Activated CD8-positive, alpha-beta memory T cell treated with anti-CD3 and anti-CD28 coated beads for 24 hours (primary cell): ENCODE measurements at regions not wholly inside any gene's neighbourhood (a gene's known extent, or its start where the extent isn't known, plus 50 kb on each side); places are given as distances from the start of the nearest gene placed in this dataset.

Experiments
- DNase-seq: peaks from one replicate; pipeline ENCODE4 v3.0.0-alpha.2; 2020

DNA sequence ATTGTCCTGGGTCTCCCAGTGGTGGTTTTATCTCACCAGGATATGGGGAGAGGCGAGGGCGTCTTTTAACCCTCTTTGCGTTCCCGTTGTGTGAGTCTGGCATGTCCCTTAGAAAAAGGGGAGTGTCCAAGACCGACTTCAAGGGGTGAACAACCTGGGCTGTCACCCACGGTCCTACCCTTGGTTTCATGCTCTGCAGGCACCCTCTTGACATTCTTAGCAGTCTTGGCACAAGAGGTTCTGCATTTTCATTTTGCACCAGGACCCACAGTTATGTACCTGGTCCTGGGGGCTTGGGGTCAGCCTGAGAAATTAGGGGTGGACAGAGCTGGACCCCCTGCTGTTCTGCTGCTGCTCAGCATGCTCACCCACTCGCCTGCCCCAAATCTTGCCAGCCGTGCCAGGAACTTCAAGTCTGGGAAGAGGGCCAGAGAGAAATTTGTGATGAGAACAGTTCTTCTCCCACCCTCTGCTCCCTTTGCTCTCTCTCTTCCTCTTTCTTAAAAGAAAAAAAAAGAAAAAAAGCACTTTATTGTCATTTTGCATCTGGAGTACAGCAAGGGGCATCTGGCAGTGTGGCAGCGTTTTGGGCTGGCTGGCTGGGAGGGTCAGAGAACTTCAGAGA is 471.2 kb downstream of the MIAT start:
- no peak for DNase-seq

DNA sequence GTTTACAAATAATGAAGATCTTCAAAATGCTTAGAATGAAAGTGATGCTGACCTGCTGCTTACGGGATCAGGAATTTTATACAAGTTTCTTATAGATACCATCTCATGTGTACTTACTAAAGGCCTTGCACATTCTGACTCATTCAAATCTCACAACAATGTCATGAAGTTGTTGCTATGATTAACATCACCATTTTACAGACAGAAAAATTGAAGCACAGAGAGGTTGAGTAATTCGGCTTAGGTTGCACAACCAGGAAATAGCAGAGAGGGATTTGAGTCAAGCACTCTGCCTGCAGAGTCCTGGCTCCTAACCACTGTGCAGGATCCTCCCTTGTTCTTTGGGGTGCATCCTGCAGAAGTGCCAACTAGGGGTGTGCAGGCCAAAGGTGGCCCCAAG is 471.9 kb downstream of the MIAT start:
- no peak for DNase-seq

DNA sequence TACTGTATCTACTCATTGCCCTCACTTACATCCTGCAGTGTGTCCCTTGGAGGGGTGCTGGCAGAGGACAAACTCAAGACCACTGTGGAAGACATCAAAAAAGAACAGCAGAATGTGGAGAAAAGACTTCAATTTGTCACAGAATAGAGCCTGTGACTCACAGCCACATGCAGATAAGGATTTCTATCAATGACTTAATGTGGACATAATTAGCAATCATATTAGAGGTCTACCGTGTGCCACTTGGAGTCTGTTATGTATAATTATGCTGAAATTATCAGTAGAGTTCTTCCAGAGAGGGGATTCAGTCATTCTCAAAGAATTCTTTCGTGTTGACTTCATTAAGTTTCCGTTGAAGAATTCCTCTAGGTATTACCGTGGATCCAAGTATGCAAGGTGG is 473.5 kb downstream of the MIAT start:
- no peak for DNase-seq

DNA sequence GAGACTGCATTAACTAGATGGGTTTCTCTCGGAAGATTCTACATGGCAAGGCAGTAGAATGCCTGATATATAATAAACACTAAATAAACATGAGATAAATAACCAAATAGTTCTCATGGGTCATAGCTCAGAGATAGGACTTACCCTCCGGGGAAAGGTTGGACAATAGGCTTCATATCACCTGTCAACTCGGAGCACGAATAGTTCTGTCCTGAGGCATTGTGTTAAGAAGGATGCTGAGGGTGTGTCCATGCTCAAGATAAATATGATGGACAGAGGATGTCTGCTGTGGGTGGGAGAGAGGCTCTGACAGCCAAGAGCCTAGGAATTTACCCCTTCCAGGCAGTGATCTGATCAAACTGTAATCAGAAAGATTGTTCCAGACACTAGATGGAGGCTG is 474.0 kb downstream of the MIAT start:
- DNase-seq: no peak

DNA sequence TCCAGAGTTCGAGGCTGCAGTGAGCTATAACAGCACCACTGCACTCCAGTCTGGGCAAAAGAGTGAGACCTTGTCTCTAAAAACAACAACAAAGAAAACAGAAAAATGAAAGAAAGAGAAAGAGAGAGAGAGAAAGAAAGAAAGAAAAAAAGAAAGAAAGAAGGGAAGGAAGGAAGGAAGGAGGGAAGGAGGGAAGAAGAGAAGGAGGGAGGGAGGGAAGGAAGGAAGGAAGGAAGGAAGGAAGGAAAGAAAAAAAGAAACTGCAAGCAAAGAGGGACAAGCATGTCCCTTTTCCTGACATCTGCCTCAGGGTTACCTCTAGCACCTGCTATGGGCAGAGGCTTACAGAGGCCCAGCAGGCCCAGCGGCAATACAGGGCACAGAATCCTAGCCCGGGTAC is 475.0 kb downstream of the MIAT start:
- DNase-seq: no peak

DNA sequence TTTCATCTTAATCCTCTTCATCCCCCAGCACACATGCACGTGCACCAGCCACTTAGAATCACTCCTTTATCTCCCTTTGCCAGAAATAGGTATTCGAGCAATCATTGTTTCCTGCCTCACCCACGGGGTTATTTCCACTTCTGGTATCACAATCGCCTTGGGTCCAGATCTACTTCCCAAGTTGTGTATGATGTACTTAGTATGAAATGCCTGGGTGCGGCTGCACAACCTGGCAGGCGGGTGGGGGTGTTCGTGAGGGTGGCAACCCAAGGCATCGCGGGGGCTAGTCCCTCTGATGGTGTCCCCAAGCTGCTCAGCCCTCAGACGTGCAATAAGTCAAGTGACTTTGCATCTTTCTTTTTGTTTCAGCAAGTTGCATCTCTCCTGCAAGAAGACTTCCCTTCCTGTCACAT is 475.6 kb downstream of the MIAT start:
- no peak for DNase-seq

DNA sequence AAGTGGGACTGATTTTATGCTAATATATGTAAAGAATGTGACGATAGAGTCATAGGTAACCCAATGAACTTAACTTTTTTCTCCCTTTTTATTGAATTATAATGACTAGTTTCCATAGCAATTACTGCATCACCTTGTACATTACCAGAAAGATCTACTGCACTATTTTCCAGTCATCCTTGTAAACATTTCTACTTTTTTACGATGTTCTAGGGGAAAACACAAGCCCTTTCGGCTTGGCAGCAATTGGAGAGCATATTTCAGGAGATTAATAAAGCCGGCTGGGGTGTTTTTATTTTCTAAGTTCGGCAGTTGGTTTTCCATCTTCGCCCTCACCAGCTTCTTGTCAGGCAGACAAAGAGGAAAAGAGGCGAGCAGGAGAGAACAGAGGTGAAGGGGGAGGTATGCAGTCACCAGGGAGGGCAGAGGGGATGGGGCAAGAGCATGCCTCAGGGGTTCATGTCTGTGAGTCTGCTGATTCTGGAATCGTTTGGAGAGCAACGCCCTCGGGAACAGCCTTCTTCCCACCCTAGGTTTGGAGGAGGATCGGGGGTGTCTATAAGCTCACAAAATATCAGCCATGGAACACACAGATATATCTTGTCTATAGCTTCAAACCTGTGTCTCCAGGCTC is 476.4 kb downstream of the MIAT start:
- no peak for DNase-seq

DNA sequence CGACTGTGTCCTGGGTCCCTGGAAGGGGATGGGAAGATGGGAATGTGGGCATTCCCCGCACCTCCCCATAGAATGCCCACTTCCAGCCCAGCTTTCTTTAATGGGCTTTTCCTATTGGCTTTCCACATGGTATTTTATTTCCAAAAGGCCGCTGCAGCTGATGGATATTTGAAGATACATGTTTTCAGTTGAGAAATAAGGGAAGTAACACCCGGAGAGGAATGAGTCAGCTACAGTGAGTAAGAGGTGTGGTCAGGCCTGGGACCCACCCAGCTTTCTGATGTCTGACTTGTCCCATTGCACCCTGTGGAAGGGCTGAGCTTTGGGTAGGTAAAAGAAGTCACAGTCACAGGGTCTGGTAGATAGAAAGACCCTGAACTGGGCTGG is 476.9 kb downstream of the MIAT start:
- DNase-seq: no peak

DNA sequence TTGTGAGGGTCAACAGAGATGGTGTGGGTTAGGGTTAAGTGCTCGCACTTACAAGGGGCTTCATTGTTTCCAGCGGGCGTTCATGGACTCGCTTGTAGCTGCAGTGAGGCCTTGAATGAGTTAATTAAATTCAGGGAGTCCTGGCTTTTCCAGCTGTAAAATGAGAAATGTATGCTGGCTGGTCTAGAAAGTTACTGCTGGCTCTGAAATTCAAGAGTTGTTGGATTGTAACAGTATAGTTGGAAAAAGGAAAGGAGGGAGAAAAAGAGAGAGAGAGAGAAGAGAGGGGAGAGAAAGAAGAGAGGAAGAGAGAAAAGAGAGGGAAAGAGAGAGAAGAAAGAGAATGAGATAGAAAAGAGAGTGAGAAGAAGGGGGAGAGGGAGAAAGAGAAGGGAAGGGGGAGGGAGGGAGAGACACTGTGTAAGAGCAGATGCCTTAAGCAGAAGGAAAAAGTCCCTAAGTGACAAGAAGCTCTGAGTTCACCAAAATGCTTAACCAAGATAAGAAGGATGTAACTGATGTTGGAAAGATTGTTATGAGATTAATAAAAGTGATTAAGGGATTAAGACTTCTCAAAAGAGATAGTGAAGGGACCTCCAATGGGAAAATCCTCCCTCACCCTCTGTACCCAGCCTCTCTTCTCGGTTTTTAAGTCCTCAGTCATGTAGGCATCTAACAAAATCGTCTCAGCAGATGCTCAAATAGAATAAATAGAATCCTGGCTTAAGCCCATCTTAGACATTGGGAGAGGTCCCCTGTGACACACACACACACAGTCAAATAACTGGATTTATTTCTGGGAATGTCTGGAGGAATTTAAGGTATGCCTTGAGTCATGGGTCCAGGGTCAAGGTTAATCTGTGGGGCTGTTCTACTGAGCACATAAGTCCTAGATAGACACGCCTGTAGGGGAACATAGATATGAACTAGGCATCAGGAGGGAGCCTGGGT is 477.9 kb downstream of the MIAT start:
- no peak for DNase-seq

DNA sequence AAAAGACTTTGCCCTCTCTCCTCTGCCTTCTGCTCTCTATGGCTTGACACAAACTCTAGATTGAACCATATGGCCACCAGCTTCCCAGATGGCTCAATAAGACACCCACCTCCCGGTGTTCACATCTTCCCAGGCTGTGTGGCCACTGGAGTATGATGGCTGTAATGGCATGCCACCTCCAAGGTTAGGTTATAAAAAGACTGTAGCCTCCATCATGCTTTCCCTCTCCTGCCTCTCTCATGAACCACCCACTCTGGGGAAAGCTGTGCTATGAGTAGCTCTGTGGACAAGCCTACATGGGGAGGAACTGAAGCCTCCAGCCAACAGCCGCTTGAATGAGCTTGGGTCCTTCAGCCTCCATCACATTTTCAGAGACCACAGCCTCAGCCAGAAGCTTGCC is 479.2 kb downstream of the MIAT start:
- no peak for DNase-seq

DNA sequence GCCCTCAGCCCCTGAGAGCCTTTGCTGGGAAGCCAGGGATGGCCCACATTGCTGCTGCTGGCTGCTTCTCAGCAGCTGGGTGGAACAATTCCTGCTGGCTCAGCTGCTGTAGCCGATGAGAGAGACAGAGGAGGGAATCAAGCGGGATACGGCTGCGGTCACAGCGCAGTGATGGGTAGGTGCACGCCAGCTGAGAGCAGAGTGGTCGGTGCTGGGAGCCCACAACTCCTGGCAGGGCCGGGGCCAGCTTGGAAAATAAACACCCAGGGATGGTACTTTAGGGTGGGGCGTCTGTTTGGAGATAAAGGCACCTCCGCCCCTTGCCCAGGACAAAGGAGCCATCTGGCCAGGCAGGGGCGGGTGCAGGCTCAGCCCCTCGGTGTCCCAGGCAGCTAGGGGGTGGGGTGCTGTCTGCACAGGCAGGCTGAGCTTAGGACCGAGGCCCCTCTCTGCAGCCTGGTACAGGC is 480.5 kb downstream of the MIAT start:
- DNase-seq: no peak

DNA sequence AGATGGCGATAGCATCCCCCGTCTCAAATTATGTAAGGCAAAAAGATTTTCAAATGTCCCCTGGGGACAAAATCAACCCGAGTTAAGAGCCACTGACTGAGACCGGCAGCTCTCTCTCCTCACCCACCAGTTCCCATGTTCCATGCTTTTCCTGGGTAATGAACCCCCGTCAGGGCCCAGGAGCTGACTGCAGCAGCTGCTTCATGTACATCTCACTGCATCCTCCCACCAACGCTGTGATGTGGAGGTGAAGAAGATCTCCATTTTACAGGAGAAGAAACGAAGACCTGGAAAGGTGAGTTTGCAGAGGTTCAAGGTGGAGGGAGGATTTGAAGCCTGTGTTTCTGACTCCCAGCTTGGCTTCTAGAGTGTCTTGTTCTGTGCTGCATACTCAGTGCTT is 481.1 kb downstream of the MIAT start:
- no peak for DNase-seq

DNA sequence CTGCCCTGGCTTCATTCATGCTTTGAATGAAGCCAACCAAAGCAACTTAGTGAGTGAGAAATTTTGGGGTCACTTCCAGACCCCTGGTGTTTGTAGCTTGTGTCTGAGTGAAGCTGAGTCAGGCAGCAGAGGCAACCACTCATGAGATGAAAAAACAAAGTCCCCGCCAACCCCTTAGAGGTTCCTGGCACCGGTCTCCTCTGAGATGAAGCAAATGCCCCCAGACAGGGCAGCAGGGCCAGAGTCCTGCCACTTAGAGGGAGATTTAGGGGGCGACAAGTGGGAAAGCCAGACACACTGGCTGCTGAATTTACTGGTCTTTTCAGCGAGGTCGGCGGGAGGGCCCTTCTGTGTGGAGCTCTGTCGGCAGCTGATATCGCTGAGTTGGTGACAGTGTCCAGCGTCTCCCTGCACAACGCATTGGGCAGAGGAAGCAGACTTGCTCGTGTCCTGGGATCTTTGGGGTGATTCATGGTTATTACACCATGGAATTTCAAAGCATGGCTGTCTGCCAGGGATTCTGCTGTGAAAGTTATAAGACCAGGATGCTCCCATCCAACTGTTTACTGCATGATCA is 482.6 kb downstream of the MIAT start:
- no peak for DNase-seq

DNA sequence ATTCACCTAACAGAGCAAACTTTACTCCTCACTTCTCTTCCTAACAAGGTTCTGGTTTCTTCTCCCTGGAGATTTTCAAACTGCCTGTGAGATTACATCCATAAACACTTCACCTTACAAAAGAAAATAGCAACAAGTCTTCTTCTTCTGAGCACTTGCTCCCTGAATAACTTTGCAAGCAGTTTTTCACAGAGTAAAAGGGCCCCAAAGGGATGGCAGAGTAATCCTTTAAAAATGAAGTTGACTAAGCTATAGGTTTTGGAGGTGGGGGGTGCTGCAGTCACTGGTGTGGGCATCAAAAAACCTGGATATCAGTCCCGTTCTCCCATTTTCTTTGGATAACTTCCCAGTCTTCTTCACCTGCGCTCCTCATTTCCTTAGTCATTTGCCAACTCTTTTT is 484.9 kb downstream of the MIAT start:
- no peak for DNase-seq

DNA sequence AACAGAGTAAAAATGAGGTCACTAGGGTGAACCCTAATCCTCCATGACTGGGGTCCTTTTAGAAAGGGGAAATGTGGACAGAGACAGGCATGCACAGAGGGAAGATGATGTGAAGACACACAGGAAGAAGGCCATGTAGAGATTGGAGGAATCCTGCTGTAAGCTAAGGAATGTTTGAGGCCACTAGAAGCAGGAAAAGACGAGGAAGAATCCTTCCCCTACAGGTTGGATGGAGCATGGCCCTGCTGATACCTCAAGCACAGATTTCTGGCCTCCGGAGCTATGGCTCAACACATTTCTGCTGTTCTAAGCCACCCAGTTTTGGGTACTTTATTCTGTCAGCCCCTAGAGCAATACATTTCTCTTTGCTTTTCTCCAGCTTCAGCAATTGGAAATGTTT is 486.9 kb downstream of the MIAT start:
- no peak for DNase-seq

DNA sequence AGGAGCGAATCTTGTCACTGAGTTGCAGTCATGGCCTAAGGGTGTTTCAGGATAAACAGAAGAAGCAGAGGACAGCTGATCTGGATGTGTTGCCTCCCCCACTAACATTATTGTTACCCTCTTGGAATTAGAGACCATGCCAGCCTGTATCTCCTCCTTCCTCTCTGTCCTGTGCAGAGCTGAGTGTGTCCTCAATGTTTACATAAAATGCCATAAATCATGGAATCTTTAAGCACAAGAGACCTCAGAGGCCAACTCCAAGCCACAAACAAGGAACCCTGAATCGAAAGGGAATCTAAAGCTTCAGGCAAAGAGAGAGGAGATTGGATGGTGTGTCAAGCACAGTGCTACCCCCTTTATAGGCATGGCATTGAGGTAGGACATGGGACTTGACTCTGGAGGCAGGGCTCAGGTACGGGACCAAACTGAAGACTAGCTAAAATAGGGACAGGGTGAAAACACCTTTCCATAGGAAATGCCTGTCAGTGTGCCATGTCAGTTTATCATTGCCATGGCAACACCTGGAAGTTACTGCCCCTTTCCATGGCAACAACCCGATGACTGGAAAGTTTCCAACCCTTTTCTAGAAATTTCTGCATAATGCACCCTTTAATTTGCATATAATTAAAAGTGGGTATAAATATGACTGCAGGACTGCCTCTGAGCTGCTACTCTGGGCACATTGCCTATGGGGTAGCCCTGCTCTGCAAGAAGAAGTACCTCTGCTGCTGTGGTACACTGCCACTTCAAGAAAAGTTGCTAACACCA is 489.7 kb downstream of the MIAT start:
- no peak for DNase-seq

DNA sequence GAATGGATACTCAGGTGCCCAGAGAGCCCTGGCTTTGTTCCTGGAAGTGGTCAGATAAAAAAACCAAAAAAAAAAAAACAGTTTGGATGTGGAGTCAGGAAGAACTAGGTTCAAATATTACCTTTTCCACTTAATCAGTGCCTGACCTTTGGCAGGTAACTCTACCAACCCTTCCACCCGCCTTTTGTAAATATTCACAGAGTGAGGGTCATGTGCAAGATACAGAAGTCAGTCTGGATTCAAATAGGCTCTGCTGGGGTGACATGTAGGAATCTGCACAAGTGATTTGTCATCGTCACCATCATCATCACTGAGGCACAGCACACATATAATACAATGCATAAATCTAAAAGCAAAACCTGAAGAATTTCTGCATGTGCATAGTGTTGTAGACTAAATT is 490.7 kb downstream of the MIAT start:
- DNase-seq: no peak

DNA sequence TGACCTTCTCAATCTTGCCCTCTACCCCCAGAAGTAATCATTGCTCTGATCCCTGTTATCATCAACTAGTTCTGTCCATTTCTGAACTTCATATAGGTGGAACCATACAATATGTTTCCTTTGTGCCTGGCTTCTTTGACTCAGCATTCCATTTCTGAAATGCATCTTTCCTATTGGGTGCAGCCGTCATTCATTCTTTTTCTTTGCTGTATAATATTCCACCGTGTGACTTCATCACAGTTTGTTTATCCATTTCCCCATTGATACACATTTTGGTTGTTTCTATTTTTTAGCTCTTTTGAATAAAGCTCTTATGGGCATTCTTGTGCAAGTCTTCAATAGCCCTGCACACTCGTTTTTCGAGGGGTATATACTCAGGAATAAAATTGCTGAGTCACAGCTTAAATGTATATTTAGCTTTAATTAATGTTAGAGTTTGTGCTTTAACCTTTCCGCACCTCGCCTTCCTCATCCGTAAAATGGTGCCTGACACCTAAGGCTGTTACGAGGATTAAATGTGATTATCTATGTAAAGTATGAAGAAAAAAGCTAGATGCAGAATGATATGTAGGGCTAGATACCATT is 491.6 kb downstream of the MIAT start:
- no peak for DNase-seq

DNA sequence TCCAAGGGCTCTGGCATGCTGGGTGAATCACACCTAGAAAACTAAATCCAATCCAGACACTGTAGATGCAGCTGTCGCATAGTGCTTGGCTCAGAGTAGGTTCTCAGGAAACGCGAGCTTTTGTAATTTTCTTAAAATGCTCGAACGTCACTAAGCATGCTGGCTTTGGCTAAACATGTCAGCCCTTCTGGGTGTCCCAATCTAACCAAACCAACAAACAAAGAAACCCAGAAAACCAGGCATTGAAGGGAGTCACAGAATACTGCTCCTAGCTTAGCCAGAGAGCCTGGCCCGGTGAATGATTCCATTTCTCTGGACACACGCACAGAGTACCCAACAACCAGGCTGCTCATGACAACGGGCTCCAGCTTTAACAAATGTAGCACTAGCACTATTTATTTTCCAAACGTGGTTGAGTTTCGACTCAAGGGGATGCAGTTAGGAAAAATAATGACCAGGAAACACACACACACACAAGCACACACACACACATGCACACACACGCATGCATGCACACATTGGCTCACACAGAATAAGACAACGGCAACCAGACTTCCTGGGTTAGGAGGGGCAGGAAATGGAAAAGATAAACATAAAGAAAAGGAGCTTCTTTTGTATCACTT is 492.6 kb downstream of the MIAT start:
- DNase-seq: no peak

DNA sequence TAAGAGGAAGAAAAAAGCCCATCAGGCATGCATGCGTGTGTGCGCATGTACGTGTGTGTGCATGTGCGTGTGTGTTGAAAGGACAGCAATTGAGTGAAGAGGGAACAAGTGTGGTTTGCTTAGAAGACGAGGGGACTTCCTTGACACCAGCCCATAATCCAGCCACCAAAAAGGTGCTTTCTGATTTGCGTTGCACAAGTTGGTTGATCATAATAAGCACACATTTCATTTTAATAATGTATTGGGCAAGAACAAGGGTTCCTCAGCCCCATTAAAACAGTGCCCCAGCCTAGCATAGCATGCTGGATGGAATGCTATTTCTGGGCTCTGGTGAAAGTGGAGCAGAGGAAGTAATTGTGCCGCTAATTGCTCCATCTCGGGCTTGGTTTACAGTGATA is 493.2 kb downstream of the MIAT start:
- no peak for DNase-seq

DNA sequence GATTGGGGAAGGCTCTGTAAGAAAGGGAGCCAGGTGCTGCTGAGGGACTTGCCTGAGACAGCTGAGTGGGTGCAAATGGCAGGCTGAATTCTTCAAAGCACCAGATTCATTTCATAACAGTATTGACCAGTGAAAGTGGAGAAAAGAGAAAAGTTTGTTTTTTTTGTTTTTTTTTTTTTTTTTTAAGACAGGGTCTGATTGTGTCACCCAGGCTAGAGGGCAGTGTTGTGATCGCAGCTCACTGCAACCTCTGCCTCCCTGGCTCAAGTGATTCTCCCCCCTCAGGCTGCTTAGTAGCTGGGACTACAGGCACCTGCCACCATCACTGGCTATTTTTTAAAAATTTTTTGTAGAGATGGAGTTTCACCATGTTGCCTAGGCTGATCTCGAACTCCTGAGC is 494.0 kb downstream of the MIAT start:
- DNase-seq: no peak

DNA sequence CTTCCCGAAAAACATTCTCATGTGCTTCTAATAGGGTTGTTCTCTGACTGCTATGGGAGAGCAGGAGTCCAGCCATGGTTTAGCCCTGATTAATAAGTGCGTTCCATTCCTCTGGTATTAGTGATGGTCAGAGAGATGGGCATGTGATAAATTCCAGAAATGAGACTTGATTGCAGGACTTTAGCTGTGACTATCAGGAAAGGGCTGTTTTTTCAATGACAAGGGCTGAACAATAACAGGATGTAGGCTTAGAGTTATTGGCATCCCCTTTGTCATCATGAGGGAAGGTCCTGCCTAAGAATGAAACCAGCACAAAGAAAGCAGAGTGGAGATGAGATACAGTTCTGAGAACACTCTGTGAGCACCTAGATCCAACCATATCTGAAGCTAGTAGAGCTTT is 494.6 kb downstream of the MIAT start:
- DNase-seq: no peak
